MM.1S (cell line): ENCODE measurements at regions not wholly inside any gene's neighbourhood (a gene's known extent, or its start where the extent isn't known, plus 50 kb on each side); places are given as distances from the start of the nearest gene placed in this dataset.

Experiments
- DNase-seq: peaks from one replicate; pipeline ENCODE4 v3.0.0-alpha.2; 2015
- H2AFZ ChIP-seq: fragments of 300-600 bp; sonication (generic); 2 replicates; pipeline ENCODE4 v1.6.0; 2016; ENCODE audit warnings: antibody characterized with exemption, low read length
- H3F3A ChIP-seq: fragments of 300-600 bp; sonication (generic); 2 replicates; pipeline ENCODE4 v1.6.1; 2016; ENCODE audit warnings: mild to moderate bottlenecking, antibody characterized with exemption, low read length, moderate library complexity, mixed read lengths; ENCODE audit not compliant: insufficient read depth
- H3K27ac ChIP-seq: fragments of 300-600 bp; sonication (generic); 2 replicates; pipeline ENCODE4 v1.5.1; 2016; ENCODE audit warnings: mild to moderate bottlenecking, low read length
- H3K27me3 ChIP-seq: fragments of 300-600 bp; sonication (generic); replicated peaks from 2 replicates; pipeline ENCODE4 v1.6.0; 2016; ENCODE audit warnings: low read length; ENCODE audit not compliant: insufficient read depth
- H3K36me3 ChIP-seq: fragments of 300-600 bp; sonication (generic); replicated peaks from 2 replicates; pipeline ENCODE4 v1.6.1; 2016; ENCODE audit warnings: mild to moderate bottlenecking, low read length, mixed read lengths; ENCODE audit not compliant: insufficient read depth
- H3K4me1 ChIP-seq: fragments of 300-600 bp; sonication (generic); 2 replicates; pipeline ENCODE4 v1.6.1; 2016; ENCODE audit warnings: low read length, mixed read lengths
- H3K4me2 ChIP-seq: fragments of 300-600 bp; sonication (generic); 2 replicates; pipeline ENCODE4 v1.6.0; 2016; ENCODE audit warnings: low read depth, low read length
- H3K4me3 ChIP-seq: fragments of 300-600 bp; sonication (generic); 2 replicates; pipeline ENCODE4 v1.5.1; 2016; ENCODE audit warnings: low read length, mixed read lengths
- H3K79me2 ChIP-seq: fragments of 300-600 bp; sonication (generic); 2 replicates; pipeline ENCODE4 v1.6.1; 2016; ENCODE audit warnings: mixed run types, low read length, mixed read lengths
- H3K9ac ChIP-seq: fragments of 300-600 bp; sonication (generic); 2 replicates; pipeline ENCODE4 v1.6.1; 2016; ENCODE audit warnings: low read length, mixed read lengths
- H3K9me2 ChIP-seq: fragments of 300-600 bp; sonication (generic); replicated peaks from 2 replicates; pipeline ENCODE4 v1.6.1; 2016; ENCODE audit warnings: mild to moderate bottlenecking, low read length, mixed read lengths; ENCODE audit not compliant: insufficient read depth
- H3K9me3 ChIP-seq: fragments of 300-600 bp; sonication (generic); replicated peaks from 2 replicates; pipeline ENCODE4 v1.6.1; 2016; ENCODE audit warnings: mild to moderate bottlenecking, low read length, mixed read lengths; ENCODE audit not compliant: insufficient read depth
- H4K20me1 ChIP-seq: fragments of 300-600 bp; sonication (generic); 2 replicates; pipeline ENCODE4 v1.6.1; 2016; ENCODE audit warnings: mild to moderate bottlenecking, low read length, moderate library complexity, mixed read lengths; ENCODE audit not compliant: insufficient read depth
- EZH2 ChIP-seq: fragments of 300-600 bp; sonication (generic); optimal IDR thresholded peaks from 2 replicates; pipeline ENCODE3; 2017; ENCODE audit warnings: low read depth, mild to moderate bottlenecking, antibody characterized with exemption, low read length, mixed read lengths
- EZH2phosphoT487 ChIP-seq: fragments of 300-600 bp; sonication (generic); IDR thresholded peaks from 2 replicates; pipeline ENCODE4 v1.6.1; 2018; ENCODE audit warnings: antibody characterized with exemption, low read length
- TF ChIP-seq, protein P1 (sequence below): fragments of 300-600 bp; sonication (generic); IDR thresholded peaks from 2 replicates; pipeline ENCODE4 v1.5.1; 2016; ENCODE audit warnings: antibody characterized with exemption, low read length, mixed read lengths

- Histone ChIP-seq H3K27ac (no peak overlapping the region), H3K9me3 (no peaks in the 10 kb centered on the region), H3K4me1 (0 out of 2 replicates have a peak, but pooled peaks cover 8% of the 10 kb centered on the region), H3K9me2 (no peaks in the 10 kb centered on the region), H3F3A (no peaks in the 10 kb centered on the region), H3K4me2 (no peak overlapping the region), H3K27me3 (no peaks in the 10 kb centered on the region), H2AFZ (no peak overlapping the region), H3K9ac (no peak overlapping the region), H3K36me3 (no peaks in the 10 kb centered on the region), H3K4me3 (no peak overlapping the region), H3K79me2 (no peaks in the 10 kb centered on the region), H4K20me1 (no peaks in the 10 kb centered on the region)
- TF ChIP-seq EZH2: no peak
- TF ChIP-seq, protein P1, sequence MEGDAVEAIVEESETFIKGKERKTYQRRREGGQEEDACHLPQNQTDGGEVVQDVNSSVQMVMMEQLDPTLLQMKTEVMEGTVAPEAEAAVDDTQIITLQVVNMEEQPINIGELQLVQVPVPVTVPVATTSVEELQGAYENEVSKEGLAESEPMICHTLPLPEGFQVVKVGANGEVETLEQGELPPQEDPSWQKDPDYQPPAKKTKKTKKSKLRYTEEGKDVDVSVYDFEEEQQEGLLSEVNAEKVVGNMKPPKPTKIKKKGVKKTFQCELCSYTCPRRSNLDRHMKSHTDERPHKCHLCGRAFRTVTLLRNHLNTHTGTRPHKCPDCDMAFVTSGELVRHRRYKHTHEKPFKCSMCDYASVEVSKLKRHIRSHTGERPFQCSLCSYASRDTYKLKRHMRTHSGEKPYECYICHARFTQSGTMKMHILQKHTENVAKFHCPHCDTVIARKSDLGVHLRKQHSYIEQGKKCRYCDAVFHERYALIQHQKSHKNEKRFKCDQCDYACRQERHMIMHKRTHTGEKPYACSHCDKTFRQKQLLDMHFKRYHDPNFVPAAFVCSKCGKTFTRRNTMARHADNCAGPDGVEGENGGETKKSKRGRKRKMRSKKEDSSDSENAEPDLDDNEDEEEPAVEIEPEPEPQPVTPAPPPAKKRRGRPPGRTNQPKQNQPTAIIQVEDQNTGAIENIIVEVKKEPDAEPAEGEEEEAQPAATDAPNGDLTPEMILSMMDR: no peak
- no peak for TF ChIP-seq EZH2phosphoT487
- DNase-seq: no peak
Measured at GRCh38 chr3:15998911-15999310, 175.6 kb upstream of the GALNT15 start.

GRCh38 chr3:16004812-16005211 is 169.7 kb upstream of the GALNT15 start:
- Histone ChIP-seq H2AFZ (no peak overlapping the region), H3K4me1 (no peaks in the 10 kb centered on the region), H3K27me3 (no peaks in the 10 kb centered on the region), H3K9me3 (no peaks in the 10 kb centered on the region), H3K36me3 (no peaks in the 10 kb centered on the region), H4K20me1 (no peaks in the 10 kb centered on the region), H3K27ac (no peak overlapping the region), H3K4me2 (no peak overlapping the region), H3K9me2 (no peaks in the 10 kb centered on the region), H3K79me2 (no peaks in the 10 kb centered on the region), H3K9ac (no peak overlapping the region), H3F3A (no peaks in the 10 kb centered on the region), H3K4me3 (no peak overlapping the region)
- TF ChIP-seq EZH2phosphoT487 (no peak), EZH2 (no peak)
- TF ChIP-seq, protein P1: no peak
- DNase-seq: no peak

- Histone ChIP-seq H3K9me2 (no peaks in the 10 kb centered on the region), H3K36me3 (no peaks in the 10 kb centered on the region), H3F3A (no peaks in the 10 kb centered on the region), H3K9ac (no peak overlapping the region), H2AFZ (no peak overlapping the region), H3K27me3 (no peaks in the 10 kb centered on the region), H3K79me2 (no peaks in the 10 kb centered on the region), H4K20me1 (no peaks in the 10 kb centered on the region), H3K4me2 (no peak overlapping the region), H3K4me3 (no peak overlapping the region), H3K9me3 (no peaks in the 10 kb centered on the region), H3K27ac (no peak overlapping the region), H3K4me1 (no peaks in the 10 kb centered on the region)
- DNase-seq: no peak
- TF ChIP-seq EZH2phosphoT487: no peak
- TF ChIP-seq, protein P1: no peak
- no peak for TF ChIP-seq EZH2
Measured at GRCh38 chr3:16011376-16011775, 163.1 kb upstream of the GALNT15 start.
